Suprapubic skin (tissue), 4 donors: ENCODE measurements at regions not wholly inside any gene's neighbourhood (a gene's known extent, or its start where the extent isn't known, plus 50 kb on each side); places are given as distances from the start of the nearest gene placed in this dataset.

Experiments
- DNase-seq, 2 donors: peaks; one replicate each; pipeline ENCODE4 v3.0.0-alpha.2; 2019; ENCODE audit warnings: low spot score in 2 of 2
- H3K27ac ChIP-seq: fragments of 200-600 bp; sonication (generic); one replicate; pipeline ENCODE4 v1.5.1; 2019
- H3K27me3 ChIP-seq: fragments of 200-600 bp; sonication (generic); one replicate; pipeline ENCODE4 v1.5.1; 2019
- H3K36me3 ChIP-seq: fragments of 200-600 bp; sonication (generic); one replicate; pipeline ENCODE4 v1.5.1; 2019
- H3K4me1 ChIP-seq: fragments of 200-600 bp; sonication (generic); one replicate; pipeline ENCODE4 v1.5.1; 2019
- H3K4me3 ChIP-seq: fragments of 200-600 bp; sonication (generic); one replicate; pipeline ENCODE4 v1.5.1; 2019; ENCODE audit warnings: mild to moderate bottlenecking
- H3K9me3 ChIP-seq: fragments of 200-600 bp; sonication (generic); one replicate; pipeline ENCODE4 v1.5.1; 2019
- CTCF ChIP-seq, 2 donors: fragments of 200-600 bp in 1 of 2; fragments of 450-650 bp in 1 of 2; sonication (generic) in 1 of 2; IDR thresholded peaks; one replicate each; pipeline ENCODE4 v1.5.1; 2016 to 2019; ENCODE audit warnings: antibody characterized with exemption in 2 of 2, mild to moderate bottlenecking in 1 of 2, moderate library complexity in 1 of 2
- EP300 ChIP-seq: sonication (generic); formaldehyde crosslinking; IDR thresholded peaks from one replicate; pipeline ENCODE4 v1.6.1; 2017; ENCODE audit warnings: antibody characterized with exemption
- POLR2A ChIP-seq, 2 donors: fragments of 450-650 bp; IDR thresholded peaks; one replicate each; pipeline ENCODE4 v1.6.1; 2017; ENCODE audit warnings: antibody characterized with exemption in 2 of 2, mild to moderate bottlenecking in 2 of 2, moderate library complexity in 2 of 2
- POLR2AphosphoS5 ChIP-seq, 3 donors: sonication (generic); formaldehyde crosslinking; IDR thresholded peaks; one replicate each; pipeline ENCODE4 v1.6.1; 2017; ENCODE audit warnings: antibody characterized with exemption in 3 of 3
- WGBS: methylation state at CpG from one replicate; pipeline ENCODE4 v1.1.5; 2018; 5-methylcytosine and 5-hydroxymethylcytosine counted together

- Histone ChIP-seq H3K4me1 (no peaks in the 10 kb centered on the region), H3K27ac (no peak overlapping the region), H3K9me3 (no peaks in the 10 kb centered on the region), H3K36me3 (no peaks in the 10 kb centered on the region), H3K4me3 (no peak overlapping the region), H3K27me3 (no peaks in the 10 kb centered on the region)
- TF ChIP-seq POLR2A (IDR thresholded peaks at IDR 0.05): no peak
- TF ChIP-seq POLR2AphosphoS5 (IDR thresholded peaks at IDR 0.05): no peak
- TF ChIP-seq CTCF (IDR thresholded peaks at IDR 0.05): no peak
- no peak for TF ChIP-seq EP300
- DNase-seq: no peak
- 97% methylated on average over 3 of the region's 3 CpGs for WGBS
These were observed 254.5 kb downstream of the SKIDA1 start for GRCh38 chr10:21270976-21271375.

DNA sequence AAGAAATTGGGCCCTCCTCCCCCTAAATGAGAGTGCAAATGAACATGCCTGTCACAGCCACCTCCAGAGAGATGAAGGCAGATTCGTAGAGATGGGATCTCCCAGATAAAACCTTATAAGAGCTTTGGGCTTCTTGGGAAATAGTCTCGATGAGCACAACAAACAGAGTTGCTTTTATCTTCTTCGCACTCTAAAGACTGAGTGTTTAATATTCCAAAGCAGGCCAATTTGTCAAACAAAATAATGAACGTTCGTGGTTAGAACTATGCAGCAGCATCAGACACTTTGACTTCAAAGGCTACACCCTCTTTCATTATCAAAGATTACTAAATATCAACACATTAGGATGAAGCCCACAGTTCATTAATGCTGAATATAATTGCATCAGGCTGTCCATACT is 256.2 kb downstream of the SKIDA1 start:
- no peak for DNase-seq
- H3K9me3 ChIP-seq: no peaks in the 10 kb centered on the region
- no peak overlapping the region for H3K27ac ChIP-seq
- no peaks in the 10 kb centered on the region for H3K4me1 ChIP-seq
- no peak overlapping the region for H3K4me3 ChIP-seq
- 81% methylated on average over 5 of the region's 5 CpGs for WGBS
- H3K27me3 ChIP-seq: no peaks in the 10 kb centered on the region
- H3K36me3 ChIP-seq: no peaks in the 10 kb centered on the region
- TF ChIP-seq POLR2A (IDR thresholded peaks at IDR 0.05) (no peak), EP300 (no peak), POLR2AphosphoS5 (IDR thresholded peaks at IDR 0.05) (no peak), CTCF (IDR thresholded peaks at IDR 0.05) (no peak)

DNA sequence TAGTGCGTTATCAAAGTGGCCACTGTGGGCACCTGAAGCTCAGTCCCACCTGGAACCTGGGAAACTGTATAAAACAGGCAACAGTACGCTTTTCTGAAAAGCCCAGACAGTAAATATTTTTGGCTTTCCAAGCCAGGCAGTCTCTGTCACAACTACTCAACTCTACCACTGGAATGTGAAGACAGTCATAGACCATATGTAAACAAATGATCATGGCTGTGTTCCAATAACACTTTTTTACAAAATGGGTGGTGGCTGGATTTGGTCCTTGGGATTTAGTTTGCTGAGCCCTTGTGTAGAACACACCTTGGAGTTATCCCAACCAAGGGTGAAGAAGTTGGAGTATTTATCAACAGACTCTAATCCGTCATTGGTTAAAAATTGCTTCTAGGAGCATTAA is 259.9 kb downstream of the SKIDA1 start:
- Histone ChIP-seq H3K36me3 (no peaks in the 10 kb centered on the region), H3K4me3 (no peak overlapping the region), H3K27ac (no peak overlapping the region), H3K9me3 (no peaks in the 10 kb centered on the region), H3K27me3 (no peaks in the 10 kb centered on the region), H3K4me1 (peaks cover 4% of the 10 kb centered on the region)
- DNase-seq: no peak
- no peak for TF ChIP-seq EP300
- no peak for TF ChIP-seq CTCF (IDR thresholded peaks at IDR 0.05)
- 80% methylated on average over 3 of the region's 3 CpGs for WGBS

- TF ChIP-seq POLR2AphosphoS5 (IDR thresholded peaks at IDR 0.05) (no peak), EP300 (no peak), POLR2A (IDR thresholded peaks at IDR 0.05) (no peak), CTCF (IDR thresholded peaks at IDR 0.05) (no peak)
- H3K27ac ChIP-seq: no peak overlapping the region
- WGBS: 67% methylated on average over 2 of the region's 2 CpGs
These were observed 261.2 kb downstream of the SKIDA1 start for GRCh38 chr10:21264271-21264670.

DNA sequence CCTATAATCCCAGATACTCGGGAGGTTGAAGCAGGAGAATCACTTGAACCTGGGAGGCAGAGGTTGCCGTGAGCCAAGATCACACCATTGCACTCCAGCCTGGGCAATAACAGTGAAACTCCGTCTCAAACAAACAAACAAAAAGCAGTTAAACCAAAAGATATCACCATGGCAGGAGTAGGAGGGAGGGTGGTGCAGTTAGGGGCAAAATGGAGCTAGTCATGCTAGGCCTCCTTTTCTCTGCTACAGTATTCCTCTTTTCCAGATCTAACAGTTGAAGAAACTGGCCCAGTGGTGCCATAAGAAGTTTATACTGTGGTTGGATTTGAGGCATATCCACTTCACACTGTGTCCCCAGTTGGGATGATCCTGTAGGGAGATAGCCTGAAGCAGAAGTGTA is 261.6 kb downstream of the SKIDA1 start:
- no peak for DNase-seq
- H3K4me1 ChIP-seq: peaks cover 16% of the 10 kb centered on the region
- H3K27me3 ChIP-seq: no peaks in the 10 kb centered on the region
- TF ChIP-seq POLR2AphosphoS5 (IDR thresholded peaks at IDR 0.05) (no peak), CTCF (IDR thresholded peaks at IDR 0.05) (no peak), POLR2A (IDR thresholded peaks at IDR 0.05) (no peak), EP300 (no peak)
- no peak overlapping the region for H3K27ac ChIP-seq
- WGBS: 98% methylated on average over 3 of the region's 3 CpGs
- no peaks in the 10 kb centered on the region for H3K36me3 ChIP-seq
- H3K9me3 ChIP-seq: no peaks in the 10 kb centered on the region
- H3K4me3 ChIP-seq: no peak overlapping the region

More at GRCh38 chr10:21264271-21264670, 261.2 kb downstream of the SKIDA1 start:
- H3K36me3 ChIP-seq: no peaks in the 10 kb centered on the region
- no peak overlapping the region for H3K4me3 ChIP-seq
- H3K27me3 ChIP-seq: no peaks in the 10 kb centered on the region
- DNase-seq: no peak
- peaks cover 16% of the 10 kb centered on the region for H3K4me1 ChIP-seq
- H3K9me3 ChIP-seq: no peaks in the 10 kb centered on the region
